HEK293 (cell line): ENCODE measurements at regions not wholly inside any gene's neighbourhood (a gene's known extent, or its start where the extent isn't known, plus 50 kb on each side); places are given as distances from the start of the nearest gene placed in this dataset.

Experiments
- CTCF ChIA-PET: fragments of 350-600 bp; formaldehyde crosslinking; extraction: SDS; loops from one replicate; lab custom pipeline; 2021; ENCODE audit warnings: antibody characterized with exemption; lab: Yijun Ruan, JAX
- POLR2A ChIA-PET: fragments of 300-600 bp; formaldehyde crosslinking; extraction: SDS; loops from one replicate; lab custom pipeline; 2020; ENCODE audit warnings: antibody characterized with exemption, inconsistent platforms; lab: Yijun Ruan, JAX
- H3K27ac ChIP-seq: fragments of 200-500 bp; sonication (Bioruptor generic); 2 replicates; pipeline ENCODE4 v1.5.1; 2014; ENCODE audit warnings: low read depth, low read length, control low read depth, inconsistent platforms; ENCODE audit errors: extremely low read depth
- H3K36me3 ChIP-seq, 2 experiments: fragments of 200-500 bp in 1 of 2; sonication (Bioruptor generic) in 1 of 2; 1 replicate in 1 of 2; 2 replicates in 1 of 2; pipeline ENCODE4 v1.5.1; 2014 to 2017; ENCODE audit warnings: inconsistent platforms in 2 of 2, low read length in 2 of 2; ENCODE audit not compliant: control insufficient read depth in 2 of 2, insufficient read depth in 1 of 2
- H3K4me1 ChIP-seq: fragments of 200-500 bp; sonication (Bioruptor generic); 2 replicates; pipeline ENCODE4 v1.5.1; 2014; ENCODE audit warnings: mild to moderate bottlenecking, low read length, inconsistent platforms; ENCODE audit not compliant: control insufficient read depth, insufficient read depth
- H3K4me3 ChIP-seq: 2 replicates; pipeline ENCODE4 v1.5.1; 2011; ENCODE audit warnings: low read depth, mild to moderate bottlenecking, control low read depth, low read length, moderate library complexity
- H3K9me3 ChIP-seq: fragments of 200-500 bp; sonication (Bioruptor generic); 2 replicates; pipeline ENCODE4 v1.5.1; 2014; ENCODE audit warnings: low read depth, low read length, inconsistent platforms; ENCODE audit not compliant: control insufficient read depth, insufficient read depth
- GLI4 ChIP-seq: fragments of 450-650 bp; formaldehyde crosslinking; IDR thresholded peaks from 2 replicates; pipeline ENCODE4 v1.5.1; 2016; ENCODE audit warnings: missing biosample characterization, missing genetic modification characterization
- INSM2 ChIP-seq: fragments of 450-650 bp; formaldehyde crosslinking; IDR thresholded peaks from 2 replicates; pipeline ENCODE4 v1.5.1; 2016; ENCODE audit warnings: missing biosample characterization, missing genetic modification characterization
- REST ChIP-seq: fragments of 450-650 bp; formaldehyde crosslinking; IDR thresholded peaks from 2 replicates; pipeline ENCODE4 v1.5.1; 2016; ENCODE audit warnings: missing biosample characterization, missing genetic modification characterization
- ZFHX2 ChIP-seq: fragments of 450-650 bp; formaldehyde crosslinking; conservative IDR thresholded peaks from 2 replicates; pipeline ENCODE4 v1.5.1; 2016; ENCODE audit warnings: missing biosample characterization, missing genetic modification characterization
- ZNF112 ChIP-seq: fragments of 450-650 bp; formaldehyde crosslinking; IDR thresholded peaks from 2 replicates; pipeline ENCODE4 v1.5.0; 2017; ENCODE audit warnings: missing biosample characterization, missing genetic modification characterization
- ZNF148 ChIP-seq: fragments of 450-650 bp; formaldehyde crosslinking; IDR thresholded peaks from 2 replicates; pipeline ENCODE4 v1.5.0; 2017; ENCODE audit warnings: missing biosample characterization, missing genetic modification characterization, borderline replicate concordance
- ZNF184 ChIP-seq: fragments of 450-650 bp; IDR thresholded peaks from 2 replicates; pipeline ENCODE4 v1.5.1; 2018; ENCODE audit warnings: missing biosample characterization, mild to moderate bottlenecking, missing genetic modification characterization
- ZNF2 ChIP-seq: fragments of 450-650 bp; formaldehyde crosslinking; IDR thresholded peaks from 2 replicates; pipeline ENCODE4 v1.5.1; 2016; ENCODE audit warnings: missing biosample characterization, missing genetic modification characterization
- ZNF560 ChIP-seq: fragments of 450-650 bp; formaldehyde crosslinking; IDR thresholded peaks from 2 replicates; pipeline ENCODE4 v1.5.1; 2017; ENCODE audit warnings: missing biosample characterization, missing genetic modification characterization, borderline replicate concordance
- ZNF76 ChIP-seq: fragments of 450-650 bp; formaldehyde crosslinking; IDR thresholded peaks from 2 replicates; pipeline ENCODE4; 2016; ENCODE audit warnings: low read depth, missing biosample characterization, missing genetic modification characterization, borderline replicate concordance

- Histone ChIP-seq H3K27ac (no peak overlapping the region), H3K36me3 (no peaks in the 10 kb centered on the region), H3K4me1 (peaks cover 3% of the 10 kb centered on the region; the same call in 1 of the 2 replicates), H3K9me3 (no peaks in the 10 kb centered on the region), H3K4me3 (no peak overlapping the region)
- TF ChIP-seq ZFHX2 (tag by site-specific recombination) (peak; percentile 35), ZNF560 (tag by site-specific recombination) (no peak)
- ChIA-PET CTCF (no interaction called here), POLR2A (no interaction called here)
Measured at GRCh38 chr3:127137757-127138536, 55.0 kb upstream of the PRR23E start.

GRCh38 chr3:127139601-127140500 is 53.1 kb upstream of the PRR23E start:
- H3K27ac ChIP-seq, result no peak overlapping the region
- peaks cover 3% of the 10 kb centered on the region; the same call in 1 of the 2 replicates for H3K4me1 ChIP-seq
- TF ChIP-seq ZNF2 (no peak), ZNF148 (tag by site-specific recombination) (no peak), ZNF112 (tag by site-specific recombination) (no peak), REST (tag by site-specific recombination) (no peak), INSM2 (tag by site-specific recombination) (no peak), GLI4 (tag by site-specific recombination) (no peak), ZNF76 (no peak), ZNF184 (tag by site-specific recombination) (no peak)
- CTCF ChIA-PET, result interaction anchor here (0.6 kb wide), 1 partner anchor 27 kb away, joined by 3 read pairs; no protein-coding TSS in a partner anchor
- H3K36me3 ChIP-seq, result no peaks in the 10 kb centered on the region
- H3K4me3 ChIP-seq, result no peak overlapping the region
- H3K9me3 ChIP-seq, result no peaks in the 10 kb centered on the region
- POLR2A ChIA-PET, result no interaction called here
